LNCAP (cell line): ENCODE measurements at regions not wholly inside any gene's neighbourhood (a gene's known extent, or its start where the extent isn't known, plus 50 kb on each side); places are given as distances from the start of the nearest gene placed in this dataset.

Source experiments
- CTCF ChIP-seq: fragments of 450-650 bp; IDR thresholded peaks from 2 replicates; pipeline ENCODE4 v1.5.1; 2017; ENCODE audit warnings: mild to moderate bottlenecking

GRCh38 chr7:41108821-41109220 is 594.1 kb downstream of the INHBA start:
- no peak for TF ChIP-seq CTCF

DNA sequence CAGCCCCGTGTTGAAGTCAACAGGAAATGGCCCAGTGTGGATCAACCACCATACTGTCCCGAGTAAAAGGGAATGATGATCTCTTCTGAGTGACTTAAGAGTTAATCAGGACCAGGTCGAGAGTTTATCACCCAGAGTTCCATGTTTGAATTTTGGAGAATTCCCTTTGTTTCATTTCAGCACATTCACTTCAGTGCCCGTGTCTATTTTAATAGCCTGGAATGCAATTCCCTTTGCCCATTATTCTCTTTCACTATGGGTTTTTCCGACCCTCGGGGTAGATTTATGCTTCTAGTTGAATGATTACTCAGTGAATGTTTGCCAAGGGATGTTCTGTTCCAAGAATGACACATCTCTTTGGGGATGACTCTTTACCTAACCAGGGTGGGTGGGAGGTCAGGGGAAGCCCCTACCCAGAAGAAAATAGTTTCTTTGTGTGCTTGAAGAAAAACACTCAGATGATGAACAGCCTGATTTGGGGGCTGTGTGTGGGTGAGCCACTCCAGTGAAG is 594.9 kb downstream of the INHBA start:
- TF ChIP-seq CTCF: no peak

DNA sequence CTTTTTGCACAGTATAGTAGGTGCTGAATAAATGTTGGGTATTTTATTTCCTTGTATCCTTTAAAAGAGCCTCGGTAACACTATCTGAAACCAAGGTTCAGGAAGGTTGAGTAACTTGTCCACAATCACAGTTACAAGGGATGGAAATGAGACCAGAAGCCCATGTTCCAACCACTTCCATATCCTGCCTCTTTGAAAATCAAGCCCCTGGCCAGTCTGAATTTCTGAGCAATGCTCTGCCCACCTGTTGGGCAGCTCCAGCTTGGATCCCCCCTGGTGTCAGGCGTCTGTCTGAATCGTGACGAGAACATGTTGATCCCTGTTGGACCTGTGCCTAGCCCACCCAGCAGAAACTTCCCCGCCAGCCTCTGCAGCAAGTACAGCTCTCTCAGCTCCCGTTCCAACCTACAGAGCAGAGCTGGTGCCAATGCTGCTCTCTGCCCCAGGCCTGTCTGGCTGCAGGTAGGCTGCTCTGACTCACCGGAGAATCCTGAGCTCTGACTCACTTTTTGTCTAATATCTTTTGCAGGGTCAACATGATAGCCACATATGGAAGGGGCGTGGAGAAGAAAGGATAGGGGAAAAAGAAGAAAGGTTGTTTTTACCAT is 595.5 kb downstream of the INHBA start:
- no peak for TF ChIP-seq CTCF

DNA sequence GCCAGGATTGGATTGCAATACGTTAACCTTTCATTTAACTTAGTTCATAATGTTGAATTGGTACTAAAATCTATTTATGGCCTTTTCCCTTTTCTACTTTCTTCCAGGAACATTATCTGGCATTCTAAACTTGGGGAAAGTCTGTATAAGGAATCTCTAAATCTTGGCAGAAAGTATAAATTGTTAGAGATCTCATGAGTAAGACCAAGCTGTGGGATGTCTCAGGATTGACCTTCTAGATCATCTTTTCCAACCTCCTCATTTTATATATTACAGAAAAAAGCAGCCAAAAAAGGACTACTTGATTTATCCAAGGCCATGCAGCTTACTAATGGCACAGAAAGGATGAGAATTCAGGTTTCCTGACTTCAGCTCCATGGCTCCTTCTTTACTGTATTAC is 598.3 kb downstream of the INHBA start:
- no peak for TF ChIP-seq CTCF

DNA sequence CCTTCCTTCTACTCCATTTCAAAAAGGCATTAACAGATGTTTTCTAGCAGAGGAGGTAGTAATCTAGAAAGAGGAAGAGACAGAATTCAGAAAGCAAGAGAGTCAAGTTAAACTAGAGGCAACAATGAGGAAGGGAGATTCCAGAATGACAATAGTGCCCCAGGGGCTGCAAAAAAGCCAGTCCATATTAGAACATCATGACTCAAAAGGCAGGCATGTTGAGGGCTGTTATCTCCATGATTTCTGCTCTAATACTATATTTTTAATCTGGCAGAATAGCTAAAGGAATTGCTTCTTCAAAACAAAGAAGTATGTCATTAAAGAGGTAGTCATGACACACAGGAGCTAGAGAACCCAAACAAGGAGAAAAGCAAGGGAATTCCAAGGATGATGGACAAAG is 599.6 kb downstream of the INHBA start:
- no peak for TF ChIP-seq CTCF

DNA sequence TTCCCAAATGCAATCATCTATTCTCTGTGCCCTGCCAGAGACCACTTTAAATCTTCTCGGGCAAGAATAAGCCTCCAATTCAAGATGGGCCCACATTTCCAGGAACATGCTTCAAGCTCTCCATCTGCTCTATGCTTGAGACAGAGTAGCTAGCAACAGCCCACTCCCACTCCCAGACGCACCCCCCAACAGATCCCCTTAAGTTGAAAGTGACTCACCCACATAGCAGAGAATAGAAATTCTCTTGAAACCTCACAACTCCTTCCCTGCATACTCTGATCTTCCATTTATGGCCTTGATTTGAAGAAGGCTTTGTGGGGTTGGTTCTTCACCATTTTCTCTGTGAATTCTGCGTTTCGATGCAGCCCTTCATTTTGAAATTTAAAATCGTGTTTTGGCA is 604.0 kb downstream of the INHBA start:
- TF ChIP-seq CTCF: no peak

DNA sequence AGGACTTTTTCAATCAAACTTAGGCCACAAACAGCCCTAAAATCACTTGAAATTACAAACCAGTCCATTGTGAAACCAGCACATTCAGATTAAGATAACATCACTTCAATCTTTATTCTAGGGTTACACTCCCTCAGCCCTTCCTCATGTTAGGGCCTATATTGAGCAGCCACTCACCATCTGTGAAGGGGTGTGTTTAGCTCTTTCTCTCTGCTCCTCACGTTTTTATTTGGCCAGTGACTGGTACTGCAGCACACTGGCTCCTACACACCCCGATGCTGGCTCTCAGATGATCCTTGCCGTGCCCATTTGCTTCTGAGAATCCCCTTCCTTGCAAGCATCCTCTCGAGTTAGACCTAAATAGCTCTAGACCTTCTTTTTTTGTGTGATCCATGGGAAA is 604.5 kb downstream of the INHBA start:
- no peak for TF ChIP-seq CTCF

GRCh38 chr7:41097501-41097900 is 605.4 kb downstream of the INHBA start:
- no peak for TF ChIP-seq CTCF
